ENCODE measurements at regions not wholly inside any gene's neighbourhood (a gene's known extent, or its start where the extent isn't known, plus 50 kb on each side); places are given as distances from the start of the nearest gene placed in this dataset.

DNA sequence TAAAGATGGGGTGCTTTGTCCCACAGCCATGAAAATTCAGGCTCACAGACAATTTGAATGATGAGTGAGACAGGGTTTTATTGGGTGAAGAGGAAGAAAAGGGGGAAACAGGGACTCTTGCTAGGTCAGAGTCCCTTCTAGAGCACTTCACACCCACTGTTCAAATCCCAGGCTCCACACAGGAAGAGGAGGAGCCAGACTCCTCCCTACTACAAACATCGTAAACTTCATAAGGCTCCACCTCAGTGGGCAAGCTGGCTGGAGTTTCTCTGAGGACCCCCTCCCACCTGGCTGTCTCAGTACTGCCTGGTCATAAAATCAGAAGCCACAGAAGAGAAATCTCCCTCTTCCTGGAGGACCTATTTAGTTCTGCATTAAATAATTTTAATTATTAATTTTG lies 80.3 kb upstream of the KCNMB2 start:
- DNase-seq (ENCODE audit: low spot score), result no peak

GRCh38 chr3:178456621-178457285 lies 79.5 kb upstream of the KCNMB2 start:
- no peak for DNase-seq (ENCODE audit: low spot score)

DNA sequence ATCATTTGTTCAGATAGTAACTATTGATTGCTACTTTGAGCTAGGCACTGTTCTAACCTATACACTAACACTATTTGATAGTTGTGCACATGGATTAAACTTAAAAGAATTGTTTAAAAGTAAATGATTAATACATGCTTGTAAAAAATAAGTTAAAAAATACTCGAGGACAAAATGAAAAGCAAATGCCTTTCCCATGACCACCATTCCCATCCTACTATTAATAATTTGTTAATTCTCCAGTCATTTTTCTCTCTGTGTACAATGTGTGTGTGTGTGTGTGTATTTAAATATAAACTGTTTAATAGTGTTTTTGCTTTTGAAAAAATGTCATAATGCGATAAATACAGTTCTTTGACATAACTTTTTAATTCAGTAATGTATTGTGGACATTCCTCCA lies 78.7 kb upstream of the KCNMB2 start:
- DNase-seq (ENCODE audit: low spot score), result no peak

DNA sequence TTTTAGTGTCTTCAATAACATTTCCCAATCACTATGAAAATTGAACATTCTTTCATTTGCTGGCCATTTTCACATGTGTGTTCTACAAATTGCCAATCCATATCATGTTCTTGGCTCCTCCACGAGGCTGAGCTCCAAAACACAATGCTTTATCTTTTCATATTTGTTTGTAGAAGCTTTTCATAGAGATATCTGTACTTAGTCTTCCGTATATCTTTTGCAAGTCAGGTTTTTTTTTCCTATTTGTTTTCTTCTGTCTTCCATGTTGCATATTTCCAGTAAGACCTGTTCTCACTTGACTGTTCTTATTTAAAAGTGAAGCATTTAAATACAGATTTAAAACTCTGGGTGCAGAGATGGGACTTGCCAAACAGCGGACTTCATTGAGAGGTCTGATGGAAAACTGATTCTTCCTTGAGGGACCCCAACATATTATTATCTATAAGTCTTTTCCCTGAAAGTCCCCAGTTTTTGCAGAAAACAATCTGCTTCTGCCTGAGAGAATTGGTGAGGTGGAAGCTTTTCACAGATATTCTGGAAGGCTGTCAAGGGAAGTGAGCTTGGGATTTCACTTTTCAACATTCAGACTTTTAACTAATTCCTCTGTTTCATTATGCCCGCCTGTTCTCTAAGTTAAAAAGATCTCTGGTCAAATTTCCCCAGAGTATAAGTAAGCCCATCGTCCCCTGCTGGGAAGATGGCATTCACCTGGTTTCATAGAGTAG lies 77.8 kb upstream of the KCNMB2 start:
- no peak for DNase-seq (ENCODE audit: low spot score)

GRCh38 chr3:178459038-178459410 lies 77.2 kb upstream of the KCNMB2 start:
- DNase-seq (ENCODE audit: low spot score), result no peak

DNA sequence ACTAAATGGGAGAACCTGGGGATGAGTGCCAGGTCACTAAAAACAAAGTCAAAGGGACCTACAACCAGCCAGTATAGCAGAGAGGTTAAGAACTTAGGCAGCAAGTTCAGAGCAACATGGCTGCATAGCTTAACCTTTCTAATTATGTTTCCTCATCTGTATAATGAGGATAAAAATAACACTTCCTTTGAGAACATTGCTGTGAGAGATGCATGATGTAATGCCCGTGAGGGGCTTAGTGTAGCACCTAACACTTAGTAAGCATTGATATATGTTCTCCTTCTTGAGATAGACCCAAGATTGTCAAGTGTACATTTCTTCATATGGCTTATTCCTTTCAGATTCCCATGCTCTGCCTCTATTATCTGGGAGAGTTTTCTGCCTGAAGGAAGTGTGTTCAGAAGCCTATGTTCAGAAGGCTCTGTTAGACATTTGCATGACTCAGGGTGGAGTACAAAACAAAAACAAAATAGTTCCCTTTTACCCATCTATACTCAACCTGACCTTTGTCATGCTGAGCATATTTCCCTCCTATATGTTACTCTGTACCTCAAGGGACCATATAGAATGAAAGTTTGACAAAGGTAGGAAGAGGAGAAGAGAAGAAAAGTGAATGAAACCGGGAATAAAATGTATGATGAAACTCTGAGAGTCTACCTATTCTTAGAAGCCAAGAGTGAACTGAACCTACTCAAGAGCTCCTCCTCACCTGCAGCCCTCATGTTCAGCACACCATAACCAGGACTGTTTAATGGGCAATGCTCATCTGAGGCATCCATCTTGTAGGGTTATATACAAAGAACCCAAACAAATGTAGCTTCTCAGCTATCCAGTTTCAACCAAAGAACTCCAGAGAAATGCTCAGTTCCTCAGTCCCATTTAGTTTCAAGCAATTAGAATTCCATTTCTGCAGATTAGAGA lies 70.7 kb upstream of the KCNMB2 start:
- peak; percentile 27 for DNase-seq (ENCODE audit: low spot score)

GRCh38 chr3:178472941-178473340 lies 63.3 kb upstream of the KCNMB2 start:
- DNase-seq (ENCODE audit: low spot score), result no peak

GRCh38 chr3:178474526-178474925 lies 61.7 kb upstream of the KCNMB2 start:
- DNase-seq (ENCODE audit: low spot score), result no peak

DNA sequence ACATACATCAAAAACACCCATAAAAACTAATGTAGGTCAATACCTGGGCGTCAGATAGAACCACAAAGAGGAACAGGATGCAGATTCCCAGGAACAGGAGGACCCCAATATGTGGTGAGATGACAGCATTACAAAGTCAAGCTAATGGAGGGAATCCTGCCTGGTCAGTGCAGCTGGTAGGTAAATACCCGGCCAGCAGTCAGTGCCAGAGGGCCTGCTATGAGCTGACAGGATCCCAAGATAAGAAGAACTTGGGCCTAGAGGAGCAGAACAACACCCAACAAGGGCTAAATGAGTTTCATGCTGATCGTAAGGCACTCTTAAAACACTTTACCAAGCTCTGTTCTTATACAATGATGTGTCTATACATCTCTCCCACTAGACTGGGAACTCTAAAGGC lies 61.2 kb upstream of the KCNMB2 start:
- DNase-seq (ENCODE audit: low spot score), result no peak

- DNase-seq (ENCODE audit: low spot score), result no peak
These were observed 59.4 kb upstream of the KCNMB2 start for GRCh38 chr3:178476886-178477285.

DNA sequence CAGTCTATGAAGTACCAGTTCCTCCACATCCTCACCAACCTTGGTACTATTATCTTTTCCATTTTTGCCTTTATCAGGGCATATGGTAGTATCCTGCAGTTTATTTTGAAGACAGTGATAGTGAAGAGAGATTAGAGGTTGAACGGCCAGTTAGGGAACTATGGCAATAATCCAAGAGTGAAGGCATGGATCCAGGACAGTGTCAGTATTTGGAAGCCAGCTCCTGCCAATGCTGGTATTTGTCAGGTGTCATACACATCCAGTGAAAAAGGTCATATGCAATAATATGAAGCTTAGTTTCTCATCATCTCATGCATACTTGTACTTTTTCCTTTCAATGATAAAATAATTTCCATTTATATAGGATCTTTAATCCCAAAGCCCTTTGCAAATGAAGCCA lies 56.8 kb upstream of the KCNMB2 start:
- no peak for DNase-seq (ENCODE audit: low spot score)

DNA sequence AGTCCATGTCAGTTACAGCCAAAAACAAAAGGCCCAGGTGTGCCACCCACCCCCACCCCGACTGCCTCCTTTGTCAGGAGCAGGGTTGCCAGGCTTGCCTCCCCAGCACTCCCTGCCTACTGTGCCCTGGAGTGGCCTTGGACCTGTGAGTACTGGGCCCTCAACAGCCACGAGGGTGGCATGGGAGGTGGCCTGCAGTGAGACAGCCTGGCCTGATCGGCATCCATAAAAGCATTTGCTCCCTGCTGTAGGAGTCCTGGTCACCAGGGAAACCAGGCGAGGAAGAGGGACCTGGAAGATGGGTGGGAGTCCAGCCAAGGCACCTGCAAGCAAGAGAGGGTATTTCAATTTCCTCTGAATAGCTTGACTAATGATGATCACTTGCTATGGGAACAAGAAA lies 56.4 kb upstream of the KCNMB2 start:
- no peak for DNase-seq (ENCODE audit: low spot score)

GRCh38 chr3:178480274-178480673 lies 56.0 kb upstream of the KCNMB2 start:
- no peak for DNase-seq (ENCODE audit: low spot score)

- peak; percentile 8 for DNase-seq (ENCODE audit: low spot score)
These were observed 55.4 kb upstream of the KCNMB2 start for GRCh38 chr3:178480795-178481194.

GRCh38 chr3:178482981-178483380 lies 53.3 kb upstream of the KCNMB2 start:
- DNase-seq (ENCODE audit: low spot score), result no peak

DNA sequence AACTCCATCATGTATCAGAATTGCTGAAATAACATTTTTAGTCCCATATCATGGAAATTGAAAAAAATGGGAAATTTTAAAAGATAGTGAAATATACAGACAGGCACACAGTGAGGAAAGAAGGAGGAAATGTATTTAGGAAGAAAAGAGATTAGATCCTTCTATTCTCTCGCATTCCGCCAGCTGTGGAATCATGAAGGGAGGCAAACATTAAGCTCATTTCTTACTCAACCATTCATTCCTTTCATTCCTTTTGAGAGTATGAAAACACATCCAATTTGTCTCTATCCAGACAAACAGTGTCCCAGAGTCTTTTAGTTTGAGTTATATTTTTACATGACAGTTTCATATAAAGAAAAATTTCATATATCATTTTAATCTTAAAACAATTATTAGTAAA lies 52.5 kb upstream of the KCNMB2 start:
- DNase-seq (ENCODE audit: low spot score), result no peak

- no peak for DNase-seq (ENCODE audit: low spot score)
These were observed 50.5 kb upstream of the KCNMB2 start for GRCh38 chr3:178485756-178486155.

Data from NAMALWA (cell line).